Natural killer cell (primary cell): ENCODE measurements at regions not wholly inside any gene's neighbourhood (a gene's known extent, or its start where the extent isn't known, plus 50 kb on each side); places are given as distances from the start of the nearest gene placed in this dataset.

Experiments
- ATAC-seq, 3 donors: fragments of 150-1000 bp in 2 of 3; fragments of 200-7000 bp in 1 of 3; cut with Tn5 transposase; 1 replicate in 1 of 3; 2 replicates in 2 of 3; pipeline ENCODE4 v1.10.0; 2021; ENCODE audit warnings: mild to moderate bottlenecking in 2 of 3, moderate library complexity in 2 of 3
- DNase-seq, 2 donors: peaks; one replicate each; pipeline versions ENCODE4 v3.0.0 to v3.0.0-alpha.2; 2013 to 2021; ENCODE audit warnings: mixed read lengths in 1 of 2
- H3K27ac ChIP-seq: one replicate; pipeline ENCODE4 v1.5.1; 2013; ENCODE audit warnings: mild to moderate bottlenecking, low read length
- H3K27me3 ChIP-seq: one replicate; pipeline ENCODE4 v1.6.1; 2013; ENCODE audit warnings: low read length; ENCODE audit not compliant: control insufficient read depth, insufficient read depth
- H3K36me3 ChIP-seq: one replicate; pipeline ENCODE4 v1.6.1; 2013; ENCODE audit warnings: low read length; ENCODE audit not compliant: control insufficient read depth, insufficient read depth
- H3K4me1 ChIP-seq: one replicate; pipeline ENCODE4 v1.6.1; 2013; ENCODE audit warnings: low read length; ENCODE audit not compliant: control insufficient read depth, insufficient read depth
- H3K4me3 ChIP-seq: one replicate; pipeline ENCODE4 v1.5.1; 2013; ENCODE audit warnings: low read length
- H3K9me3 ChIP-seq: one replicate; pipeline ENCODE4 v1.6.1; 2013; ENCODE audit warnings: low read length; ENCODE audit not compliant: control insufficient read depth, insufficient read depth
- H3K27ac Mint-ChIP-seq, 2 donors: one replicate each; pipeline ENCODE4 v1.8.0; 2022; ENCODE audit warnings: mild to moderate bottlenecking in 2 of 2, mixed read lengths in 2 of 2, moderate library complexity in 1 of 2
- H3K27me3 Mint-ChIP-seq, 2 donors: one replicate each; pipeline ENCODE4 v1.8.0; 2022; ENCODE audit warnings: low read depth in 2 of 2, mixed read lengths in 2 of 2
- H3K36me3 Mint-ChIP-seq: one replicate; pipeline ENCODE4 v1.8.0; 2022; ENCODE audit warnings: mixed read lengths
- H3K4me1 Mint-ChIP-seq, 2 donors: one replicate each; pipeline ENCODE4 v1.8.0; 2022; ENCODE audit warnings: mixed read lengths in 2 of 2
- H3K4me3 Mint-ChIP-seq: one replicate; pipeline ENCODE4 v1.8.0; 2022; ENCODE audit warnings: mild to moderate bottlenecking, moderate library complexity, mixed read lengths
- H3K9me3 Mint-ChIP-seq, 2 donors: one replicate each; pipeline ENCODE4 v1.8.0; 2022; ENCODE audit warnings: mixed read lengths in 2 of 2
- whole genome bisulfite sequencing: methylation state at CpG from one replicate; pipeline ENCODE4 v1.1.7; 2013; ENCODE audit warnings: missing lambda C conversion rate; ENCODE audit not compliant: insufficient coverage; 5-methylcytosine and 5-hydroxymethylcytosine counted together
- intact Hi-C: fragments of 100-400 bp; cut with micrococcal nuclease; formaldehyde crosslinking; loops from one replicate; pipeline ENCODE4 v1.14.2; 2022
- TF ChIP-seq, protein P1 (sequence below): fragments of 200-600 bp; IDR thresholded peaks from one replicate; pipeline ENCODE4 v1.8.0; 2022; ENCODE audit warnings: antibody characterized with exemption

DNA sequence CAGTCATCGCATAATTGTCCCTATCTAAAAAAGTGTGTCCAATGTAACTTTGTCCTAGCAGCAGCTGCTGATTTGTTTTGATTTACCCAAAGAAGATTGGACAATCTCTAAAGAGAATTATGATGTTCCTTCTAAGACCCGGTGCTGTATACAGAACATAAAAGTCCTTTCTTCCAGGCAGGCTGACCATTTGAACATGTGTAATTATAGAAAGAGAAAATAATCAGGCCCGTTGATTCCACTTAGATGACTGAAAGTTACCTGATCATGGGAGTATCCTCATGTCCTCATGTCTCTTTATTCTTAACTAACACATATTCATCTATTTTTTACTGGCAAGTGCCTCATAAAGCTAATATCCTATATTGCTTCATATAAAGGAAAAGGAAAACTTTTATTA lies 164.1 kb upstream of the MRPS30 start:
- H3K27ac Mint-ChIP-seq, result no peak overlapping the region
- no peaks in the 10 kb centered on the region for H3K27me3 Mint-ChIP-seq
- no peak for ATAC-seq
- intact Hi-C loops, result no loop called here
- H3K27ac ChIP-seq, result no peak overlapping the region
- peaks cover 9% of the 10 kb centered on the region for H3K9me3 ChIP-seq
- H3K36me3 ChIP-seq, result no peaks in the 10 kb centered on the region
- no peak overlapping the region for H3K4me3 ChIP-seq
- H3K36me3 Mint-ChIP-seq, result no peaks in the 10 kb centered on the region
- TF ChIP-seq, protein P1, sequence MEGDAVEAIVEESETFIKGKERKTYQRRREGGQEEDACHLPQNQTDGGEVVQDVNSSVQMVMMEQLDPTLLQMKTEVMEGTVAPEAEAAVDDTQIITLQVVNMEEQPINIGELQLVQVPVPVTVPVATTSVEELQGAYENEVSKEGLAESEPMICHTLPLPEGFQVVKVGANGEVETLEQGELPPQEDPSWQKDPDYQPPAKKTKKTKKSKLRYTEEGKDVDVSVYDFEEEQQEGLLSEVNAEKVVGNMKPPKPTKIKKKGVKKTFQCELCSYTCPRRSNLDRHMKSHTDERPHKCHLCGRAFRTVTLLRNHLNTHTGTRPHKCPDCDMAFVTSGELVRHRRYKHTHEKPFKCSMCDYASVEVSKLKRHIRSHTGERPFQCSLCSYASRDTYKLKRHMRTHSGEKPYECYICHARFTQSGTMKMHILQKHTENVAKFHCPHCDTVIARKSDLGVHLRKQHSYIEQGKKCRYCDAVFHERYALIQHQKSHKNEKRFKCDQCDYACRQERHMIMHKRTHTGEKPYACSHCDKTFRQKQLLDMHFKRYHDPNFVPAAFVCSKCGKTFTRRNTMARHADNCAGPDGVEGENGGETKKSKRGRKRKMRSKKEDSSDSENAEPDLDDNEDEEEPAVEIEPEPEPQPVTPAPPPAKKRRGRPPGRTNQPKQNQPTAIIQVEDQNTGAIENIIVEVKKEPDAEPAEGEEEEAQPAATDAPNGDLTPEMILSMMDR, result no peak
- no peak overlapping the region for H3K4me3 Mint-ChIP-seq
- no peaks in the 10 kb centered on the region for H3K4me1 Mint-ChIP-seq
- no peaks in the 10 kb centered on the region for H3K27me3 ChIP-seq
- no peak for DNase-seq
- H3K4me1 ChIP-seq, result no peaks in the 10 kb centered on the region
- WGBS, result 74% methylated on average over 3 of the region's 3 CpGs
- peaks cover 5 to 8% of the 10 kb centered on the region in 2 donors for H3K9me3 Mint-ChIP-seq

DNA sequence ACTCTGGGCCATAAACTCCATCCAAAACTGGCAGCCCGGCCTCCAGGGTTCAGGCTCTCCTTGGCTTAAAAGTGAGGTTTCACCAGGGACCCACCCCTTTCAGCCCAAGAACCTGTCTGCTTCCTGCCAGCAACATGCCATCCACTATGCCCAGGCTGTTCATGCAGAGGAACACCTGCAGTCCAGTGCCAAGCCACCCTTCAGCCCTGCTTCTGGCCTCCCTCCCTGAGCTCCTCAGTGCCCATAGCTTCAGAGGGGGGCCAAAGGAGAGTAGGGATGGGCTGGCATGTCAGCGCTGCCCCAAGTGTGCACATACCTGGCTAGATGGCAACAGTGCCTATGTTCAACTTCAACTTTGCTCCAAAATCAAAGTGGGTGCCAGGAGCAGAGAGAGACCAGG lies 166.9 kb upstream of the MRPS30 start:
- Histone ChIP-seq H3K27ac (no peak overlapping the region), H3K4me1 (no peaks in the 10 kb centered on the region), H3K27me3 (no peaks in the 10 kb centered on the region), H3K9me3 (peaks cover 9% of the 10 kb centered on the region), H3K4me3 (no peak overlapping the region), H3K36me3 (no peaks in the 10 kb centered on the region)
- Mint-ChIP-seq H3K4me1 (no peaks in the 10 kb centered on the region), H3K27ac (no peak overlapping the region), H3K27me3 (no peaks in the 10 kb centered on the region), H3K4me3 (no peak overlapping the region), H3K36me3 (no peaks in the 10 kb centered on the region), H3K9me3 (peaks cover 10% of the 10 kb centered on the region in 2 donors)
- ATAC-seq (no peak), DNase-seq (no peak)
- intact Hi-C loops, result no loop called here
- 89% methylated on average over 2 of the region's 2 CpGs for WGBS
- TF ChIP-seq, protein P1, result no peak

DNA sequence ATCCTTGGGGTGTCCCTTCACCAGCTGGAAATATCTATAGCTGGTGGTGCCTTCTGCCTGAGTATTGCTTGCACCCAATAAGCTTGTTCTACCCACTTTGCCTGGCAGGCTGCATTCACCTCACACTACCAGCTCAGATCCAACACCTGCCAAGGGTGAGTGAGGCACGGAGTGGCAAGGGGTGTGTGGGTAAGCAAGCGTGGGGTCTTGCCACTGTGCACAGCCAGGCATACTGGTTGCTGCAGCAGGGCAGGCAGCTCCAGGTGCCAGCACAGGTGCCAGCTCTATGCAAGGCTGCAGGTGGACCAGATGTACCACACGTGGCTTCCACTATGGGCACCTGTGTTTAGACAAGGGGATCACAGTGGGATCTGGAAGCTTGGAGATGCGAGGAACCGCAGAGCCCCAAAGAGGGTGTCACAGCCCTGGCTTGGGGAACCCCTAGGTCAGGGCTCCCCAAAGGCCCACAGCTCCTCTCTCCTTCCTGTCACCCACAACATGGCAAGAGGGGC lies 167.7 kb upstream of the MRPS30 start:
- Histone ChIP-seq H3K27ac (no peak overlapping the region), H3K4me3 (no peak overlapping the region), H3K9me3 (peaks cover 9% of the 10 kb centered on the region), H3K4me1 (no peaks in the 10 kb centered on the region), H3K27me3 (no peaks in the 10 kb centered on the region), H3K36me3 (no peaks in the 10 kb centered on the region)
- Mint-ChIP-seq H3K4me3 (no peak overlapping the region), H3K27ac (no peak overlapping the region), H3K4me1 (no peaks in the 10 kb centered on the region), H3K36me3 (no peaks in the 10 kb centered on the region), H3K9me3 (peaks cover 8 to 10% of the 10 kb centered on the region in 2 donors), H3K27me3 (no peaks in the 10 kb centered on the region)
- TF ChIP-seq, protein P1, result no peak
- intact Hi-C loops, result no loop called here
- DNase-seq (no peak), ATAC-seq (no peak)
- WGBS, result 90% methylated on average over 5 of the region's 5 CpGs
